ENCODE measurements at regions not wholly inside any gene's neighbourhood (a gene's known extent, or its start where the extent isn't known, plus 50 kb on each side); places are given as distances from the start of the nearest gene placed in this dataset.
"Not testable (repeated sequence)": the region's sequence is repeated elsewhere in the genome, so short reads cannot be mapped to it uniquely, and the experiment has no call there.

DNA sequence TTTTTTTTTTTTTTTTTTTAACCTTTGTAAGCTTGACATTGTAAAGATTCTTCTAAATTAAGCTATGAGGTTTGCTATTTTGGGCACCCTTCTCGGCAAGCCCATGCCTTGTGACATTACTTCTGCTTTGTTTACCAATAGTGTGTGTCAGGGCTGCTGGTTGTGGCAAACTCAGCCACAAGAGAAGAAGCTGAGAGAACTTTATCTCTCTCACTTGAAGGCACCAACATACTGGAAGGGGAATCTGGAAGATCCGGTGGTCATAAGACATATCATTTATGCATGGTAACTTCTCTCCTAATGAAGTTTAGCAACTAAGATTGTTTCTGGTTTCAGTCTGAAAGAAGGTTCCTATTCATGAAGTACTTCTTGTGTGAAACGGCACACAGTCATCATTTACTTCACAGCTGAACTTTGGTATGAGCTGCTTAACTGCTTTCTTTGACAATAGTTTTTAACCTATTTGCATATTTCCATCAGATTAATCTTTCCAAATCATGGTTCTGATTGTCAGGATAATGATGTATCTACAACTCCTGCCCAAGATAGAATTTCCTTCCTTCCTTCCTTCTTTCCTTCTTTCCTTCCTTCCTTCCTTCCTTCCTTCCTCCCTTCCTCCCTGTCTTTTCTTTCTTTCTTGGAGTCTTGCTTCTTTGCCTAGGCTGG is 189.3 kb downstream of the NFKBIZ start:
- DNase-seq: no peak

DNA sequence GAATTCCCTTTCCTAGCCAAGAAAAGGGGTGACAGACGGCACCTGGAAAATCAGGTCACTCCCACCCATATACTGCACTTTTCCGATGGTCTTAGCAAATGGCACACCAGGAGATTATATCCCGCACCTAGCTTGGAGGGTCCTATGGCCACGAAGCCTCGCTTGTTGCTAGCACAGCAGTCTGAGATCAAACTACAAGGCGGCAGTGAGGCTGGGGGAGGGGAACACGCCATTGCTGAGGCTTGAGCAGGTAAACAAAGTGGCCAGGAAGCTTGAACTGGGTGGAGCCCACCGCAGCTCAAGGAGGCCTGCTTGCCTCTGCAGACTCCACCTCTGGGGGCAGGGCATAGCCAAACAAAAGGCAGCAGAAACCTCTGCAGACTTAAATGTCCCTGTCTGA is 190.8 kb downstream of the NFKBIZ start:
- DNase-seq: not testable (repeated sequence)

DNA sequence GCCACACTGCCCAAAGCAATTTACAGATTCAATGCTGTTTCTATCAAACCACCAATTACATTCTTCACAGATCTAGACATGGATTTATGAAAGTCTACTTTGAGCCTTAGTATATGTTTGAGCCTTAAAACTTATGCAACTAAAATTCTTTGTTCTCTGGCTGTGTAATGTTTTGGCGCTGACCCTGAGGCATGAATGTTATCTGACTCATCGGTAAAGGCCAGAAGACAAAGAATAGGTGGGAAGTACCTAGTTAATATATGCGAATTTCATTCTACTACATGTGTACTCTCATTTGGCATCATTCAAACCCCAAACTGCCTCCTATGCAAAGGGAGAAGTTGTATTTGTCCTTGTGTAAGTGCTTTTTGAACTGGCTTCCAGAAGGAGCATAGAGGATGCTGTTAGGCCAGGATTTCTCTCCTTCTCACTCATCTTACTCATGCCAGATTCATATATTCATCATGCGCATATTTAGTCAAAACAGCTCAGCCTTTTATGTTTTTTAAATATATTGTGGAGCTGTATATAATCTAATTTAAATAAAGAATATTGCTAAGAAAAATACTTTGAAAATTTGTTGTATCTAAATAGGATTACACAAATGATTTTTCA is 204.2 kb downstream of the NFKBIZ start:
- DNase-seq: no peak

DNA sequence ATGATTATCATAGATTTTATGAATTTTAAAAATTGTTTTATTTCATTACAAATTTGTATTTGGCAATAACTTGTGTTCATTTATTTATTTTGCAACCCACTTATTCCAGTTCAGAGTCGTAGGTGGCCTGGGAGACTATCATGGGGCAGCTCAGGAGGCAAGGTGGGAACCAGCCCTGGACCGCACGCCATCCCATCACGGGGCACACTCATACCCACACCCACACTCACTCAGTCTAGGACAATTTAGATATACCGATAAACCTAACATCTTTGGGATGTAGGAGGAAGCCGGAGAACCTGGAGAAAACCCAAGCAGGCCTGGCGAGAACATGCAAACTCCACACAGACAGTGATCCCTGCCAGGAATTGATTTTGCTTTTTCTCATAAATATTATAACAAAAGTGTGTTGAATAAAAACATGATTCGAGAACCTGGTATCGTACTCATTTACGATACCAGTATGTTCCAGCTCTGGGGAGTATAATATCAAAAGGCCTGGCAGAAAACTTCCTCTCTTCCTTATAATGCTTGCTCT is 205.3 kb downstream of the NFKBIZ start:
- DNase-seq: no peak

DNA sequence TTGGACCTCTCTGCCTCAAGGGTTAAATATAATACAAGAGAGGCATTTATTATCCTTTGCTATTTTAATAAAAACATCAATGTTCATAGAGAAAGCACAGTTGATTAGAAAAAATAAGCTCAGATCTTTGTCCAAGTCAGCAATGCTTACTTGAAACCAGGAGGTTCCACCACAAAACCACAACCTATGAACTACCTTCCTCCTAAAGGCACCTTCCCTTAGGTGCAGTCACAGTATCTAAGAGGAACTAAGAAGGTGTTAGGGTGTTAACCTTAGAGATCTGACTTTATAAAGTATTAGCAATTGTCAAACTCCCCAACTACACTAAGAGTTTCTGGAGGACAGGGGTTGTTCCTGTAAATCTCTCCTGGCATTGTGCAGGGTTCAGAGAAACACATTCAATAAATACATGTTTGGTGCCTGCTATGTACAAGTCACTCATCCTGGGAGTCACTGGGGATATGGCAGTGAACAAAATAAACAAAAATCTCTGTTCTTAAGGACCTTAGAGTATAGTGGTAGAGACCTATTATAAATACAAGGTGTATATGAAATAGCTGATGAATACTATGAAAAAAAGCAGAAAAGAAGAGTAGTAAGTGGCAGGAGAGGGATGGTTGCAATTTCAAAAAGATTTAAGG is 208.6 kb downstream of the NFKBIZ start:
- no peak for DNase-seq

DNA sequence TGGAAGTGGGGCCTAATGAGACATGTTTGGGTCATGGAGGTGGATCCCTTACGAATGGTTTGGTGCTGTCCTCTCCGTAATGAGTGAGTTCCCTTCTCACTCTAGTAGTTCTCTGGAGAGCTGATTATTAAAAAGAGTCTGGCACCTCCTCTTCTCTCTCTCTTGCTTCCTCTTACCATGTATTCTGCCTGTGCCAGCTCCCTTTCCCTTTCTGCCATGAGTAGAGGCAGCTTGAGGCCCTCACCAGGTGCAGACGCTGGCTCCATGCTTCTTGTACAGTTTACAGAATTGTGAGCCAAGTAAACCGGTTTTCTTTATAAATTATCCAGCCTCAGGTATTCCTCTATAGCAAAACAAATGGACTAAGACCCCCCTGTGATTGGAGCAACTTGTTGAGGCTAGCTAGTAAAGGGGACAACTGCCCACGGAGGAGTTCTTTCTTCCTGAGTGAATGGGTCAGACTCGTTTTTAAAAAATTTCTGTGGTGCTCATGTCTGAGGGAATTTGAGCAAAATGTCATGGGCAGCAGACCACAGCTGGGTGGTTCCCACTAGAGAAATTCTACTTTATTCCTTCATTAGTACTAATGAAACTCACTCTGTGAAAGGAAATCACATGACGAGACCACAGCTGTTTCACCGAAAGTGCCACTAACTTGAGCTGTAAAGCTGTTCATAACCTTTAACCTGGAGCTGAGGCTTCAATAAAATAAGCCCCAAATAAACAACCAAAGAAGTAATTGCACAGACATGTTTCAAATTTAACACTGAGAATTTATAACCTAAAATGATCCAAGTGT is 210.0 kb downstream of the NFKBIZ start:
- DNase-seq: no peak

DNA sequence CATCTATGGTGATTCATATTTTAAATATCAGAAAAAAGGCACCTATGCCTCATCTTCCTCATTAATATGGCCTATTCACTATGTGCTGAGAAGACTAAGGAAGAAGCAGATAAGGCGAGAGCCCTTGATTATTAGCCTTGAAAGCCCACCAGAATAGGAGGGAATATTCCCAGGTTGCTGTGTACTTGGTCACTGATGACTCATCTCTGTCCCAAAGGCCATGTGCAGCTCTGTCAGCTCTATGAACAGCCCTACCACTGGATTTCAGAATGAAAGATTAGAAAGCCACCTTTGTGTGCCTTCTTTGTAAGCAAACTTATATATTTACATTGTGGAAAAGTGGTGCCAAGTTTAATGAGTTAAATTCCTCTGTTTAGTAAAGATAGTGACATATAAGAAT is 211.5 kb downstream of the NFKBIZ start:
- no peak for DNase-seq

DNA sequence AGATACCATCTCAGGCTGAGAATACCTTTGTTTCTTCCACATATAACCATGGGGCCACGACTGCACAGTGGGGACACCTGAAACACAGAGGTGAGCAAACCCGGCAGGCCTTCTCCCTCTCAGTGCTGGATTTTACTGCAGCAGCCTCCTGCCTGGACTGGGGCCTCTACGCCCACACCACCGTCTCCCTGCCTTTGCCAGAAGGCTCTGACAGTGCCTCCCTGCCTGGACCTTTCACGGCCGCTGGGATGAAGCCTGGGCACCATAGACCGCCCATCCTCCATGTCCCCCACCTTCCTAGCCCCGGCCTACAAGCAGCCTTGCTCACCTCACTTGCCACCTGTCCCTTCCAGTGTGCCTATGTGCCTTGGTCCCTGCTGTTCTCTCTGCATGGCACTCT is 214.3 kb downstream of the NFKBIZ start:
- DNase-seq: no peak

DNA sequence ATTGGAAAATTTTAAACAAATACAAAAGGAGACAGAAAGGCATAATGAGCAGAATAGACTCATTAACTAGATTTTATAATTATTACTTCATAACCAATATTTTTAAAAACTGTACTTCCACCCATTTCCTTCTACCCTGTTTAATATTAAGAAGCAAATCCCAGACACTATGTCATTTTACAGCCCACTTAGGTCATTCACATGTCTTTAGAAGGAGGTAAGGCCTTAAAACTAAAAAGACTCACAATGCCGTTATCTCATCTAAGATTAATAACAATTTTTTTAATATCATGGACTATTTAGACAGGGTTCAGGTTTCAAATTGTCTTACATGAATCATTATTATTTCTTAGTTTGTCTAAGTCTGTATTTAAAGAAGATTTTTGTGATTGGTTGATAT is 217.2 kb downstream of the NFKBIZ start:
- DNase-seq: no peak

DNA sequence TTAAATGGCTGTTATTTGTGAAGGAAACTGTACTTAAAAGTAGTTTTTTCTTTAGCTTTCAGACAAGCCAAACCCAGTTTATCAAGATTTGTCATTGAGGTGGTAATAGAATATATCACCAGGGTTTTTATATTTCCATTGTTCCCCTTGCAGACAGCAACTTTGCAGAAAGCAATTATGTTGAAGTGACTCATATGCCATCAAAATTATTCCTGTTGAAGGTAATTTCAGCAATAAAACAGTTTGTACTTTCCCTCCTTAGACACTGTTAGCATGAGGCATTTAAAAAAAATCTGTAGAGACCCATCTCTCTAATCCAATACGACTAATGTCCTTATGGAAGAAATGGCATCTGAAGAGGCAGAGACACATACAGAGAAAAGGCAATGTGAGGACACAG is 219.0 kb downstream of the NFKBIZ start:
- no peak for DNase-seq

DNA sequence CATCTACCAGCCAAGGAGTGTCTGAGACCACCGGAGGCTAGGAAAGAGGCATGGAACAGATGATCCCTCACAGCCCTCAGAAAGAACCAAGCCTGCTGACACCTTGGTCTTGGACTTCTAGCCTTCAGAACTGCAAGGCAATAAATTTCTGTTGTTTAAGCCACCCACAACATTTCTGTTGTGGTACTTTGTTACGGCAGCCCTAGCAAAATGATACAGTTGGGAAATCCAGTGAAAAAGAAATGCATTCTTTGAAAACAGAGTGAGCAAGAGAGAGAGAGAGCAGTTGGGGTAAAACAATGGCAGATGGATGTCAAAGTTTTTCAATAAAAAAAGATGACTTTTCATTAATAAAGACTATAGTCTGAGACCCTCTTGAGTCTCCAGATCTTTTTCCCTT is 219.4 kb downstream of the NFKBIZ start:
- DNase-seq: no peak

DNA sequence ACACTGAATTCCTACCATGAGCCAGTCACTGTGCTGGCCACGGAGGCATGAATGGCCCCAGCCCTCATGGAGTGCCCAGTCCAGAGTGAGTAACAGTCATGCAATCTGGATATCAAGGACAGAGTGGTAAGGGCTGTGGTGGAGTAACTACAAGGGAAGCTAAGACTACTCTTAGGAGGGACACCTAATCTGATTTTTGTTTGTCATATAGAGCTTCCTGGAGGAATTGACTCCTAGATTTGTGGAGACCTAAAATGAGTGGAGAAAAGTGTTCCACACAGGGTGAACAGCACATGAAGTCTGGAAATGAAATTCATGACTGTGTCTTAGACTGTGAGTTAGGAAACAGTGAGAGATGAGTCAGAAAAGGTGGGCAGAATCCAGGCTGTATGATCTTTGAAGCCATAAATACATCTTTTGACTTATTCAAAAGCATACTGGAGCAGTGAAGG is 219.9 kb downstream of the NFKBIZ start:
- no peak for DNase-seq

DNA sequence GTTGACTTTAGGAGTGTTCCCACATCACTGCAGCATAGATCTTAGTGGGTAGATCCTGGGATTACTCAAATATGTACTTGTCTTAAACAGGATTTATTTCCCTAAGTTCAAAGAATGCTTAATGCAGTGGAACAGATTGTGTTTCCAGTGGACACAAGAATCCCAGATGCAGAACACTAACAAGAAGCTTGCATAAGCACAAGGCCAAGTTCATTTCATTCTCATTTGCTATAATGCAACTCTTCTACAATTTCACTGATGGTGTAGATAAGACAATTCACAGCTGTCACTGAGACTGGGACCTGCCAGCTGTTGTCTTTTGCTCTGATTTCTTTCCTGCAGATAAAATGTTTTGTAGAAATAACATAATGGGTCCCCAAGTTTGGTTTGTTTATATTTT is 225.6 kb downstream of the NFKBIZ start:
- DNase-seq: no peak

DNA sequence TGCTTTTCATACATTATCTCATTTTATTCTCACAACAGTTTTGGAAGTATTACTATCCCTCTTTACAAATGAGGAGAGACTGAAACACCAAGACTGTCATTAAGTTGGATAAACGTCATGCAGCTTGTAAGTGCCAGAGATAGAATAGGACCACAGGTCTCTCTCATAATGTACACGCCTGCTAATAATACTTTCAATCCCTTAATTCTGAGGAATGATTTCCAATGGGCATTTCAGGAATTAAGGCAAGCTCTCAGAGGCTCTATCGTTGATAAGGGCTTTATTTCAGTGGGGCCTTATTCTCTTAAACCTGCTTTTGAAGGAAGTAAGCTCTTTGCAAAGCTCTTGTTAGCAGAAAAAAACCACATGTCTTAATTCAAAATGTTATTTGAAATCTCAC is 229.1 kb downstream of the NFKBIZ start:
- no peak for DNase-seq

DNA sequence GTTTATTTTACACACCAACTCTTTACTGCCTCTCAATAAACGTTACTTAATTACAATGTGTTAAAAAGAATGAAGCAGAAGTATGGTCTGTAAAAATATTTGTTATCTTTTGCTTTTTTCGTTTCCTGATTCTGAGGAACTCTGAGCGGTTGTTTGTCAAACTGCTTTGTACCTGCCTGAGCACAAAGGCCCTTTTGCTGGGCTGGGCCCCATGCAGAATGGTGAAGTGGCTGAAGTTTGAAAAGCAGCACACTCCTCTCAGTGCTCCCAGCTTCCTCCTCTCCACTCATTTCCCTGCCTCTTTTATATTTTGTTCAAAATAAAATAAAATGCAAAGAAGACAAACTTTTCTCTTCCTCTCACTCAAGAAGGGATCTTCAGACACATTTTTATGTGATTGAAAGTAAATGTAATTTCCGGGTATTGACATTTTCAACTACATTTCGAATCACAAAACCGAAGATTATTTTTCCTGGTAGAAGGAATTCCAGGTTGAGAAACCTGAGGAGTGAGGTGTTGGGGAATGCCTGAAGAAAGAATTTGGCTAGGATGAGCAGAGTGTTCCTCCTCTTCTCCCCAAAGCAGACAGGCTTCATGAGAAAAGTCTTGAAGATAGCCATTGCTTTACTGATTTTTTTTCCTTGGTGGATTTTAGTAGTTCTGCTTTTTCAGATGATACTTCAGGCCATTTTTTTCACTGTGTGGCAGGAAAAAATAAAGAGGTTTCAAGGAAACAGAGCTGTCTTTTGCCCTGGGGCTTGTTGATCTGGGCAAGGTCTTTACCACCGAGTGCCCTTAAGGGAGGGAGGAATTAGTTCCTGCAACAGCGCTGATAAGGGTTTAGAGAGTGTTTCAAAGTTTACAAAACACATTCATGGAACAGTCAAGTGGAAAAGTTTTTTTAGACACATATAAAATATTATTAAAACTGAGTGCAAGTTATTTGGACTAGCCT is 229.8 kb downstream of the NFKBIZ start:
- DNase-seq: peak; percentile 24

DNA sequence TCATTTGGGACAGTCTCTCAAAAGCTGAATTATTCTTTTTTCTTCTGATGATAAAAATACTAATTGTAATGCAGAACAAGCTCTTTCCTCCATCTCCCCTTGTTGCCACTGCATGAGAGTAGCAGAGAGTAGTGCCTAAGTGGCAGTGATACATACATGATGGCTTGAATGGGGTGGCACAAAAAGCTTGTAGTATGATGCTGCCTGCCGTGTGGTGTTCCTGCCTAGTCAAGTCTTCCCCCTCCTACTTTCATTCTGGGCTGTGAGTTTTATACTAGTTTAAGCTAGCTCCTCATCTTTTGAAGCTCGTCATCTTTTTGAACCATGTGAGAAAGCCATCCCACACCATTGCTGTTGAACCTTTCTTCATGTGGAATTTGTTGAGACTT is 230.5 kb downstream of the NFKBIZ start:
- no peak for DNase-seq

DNA sequence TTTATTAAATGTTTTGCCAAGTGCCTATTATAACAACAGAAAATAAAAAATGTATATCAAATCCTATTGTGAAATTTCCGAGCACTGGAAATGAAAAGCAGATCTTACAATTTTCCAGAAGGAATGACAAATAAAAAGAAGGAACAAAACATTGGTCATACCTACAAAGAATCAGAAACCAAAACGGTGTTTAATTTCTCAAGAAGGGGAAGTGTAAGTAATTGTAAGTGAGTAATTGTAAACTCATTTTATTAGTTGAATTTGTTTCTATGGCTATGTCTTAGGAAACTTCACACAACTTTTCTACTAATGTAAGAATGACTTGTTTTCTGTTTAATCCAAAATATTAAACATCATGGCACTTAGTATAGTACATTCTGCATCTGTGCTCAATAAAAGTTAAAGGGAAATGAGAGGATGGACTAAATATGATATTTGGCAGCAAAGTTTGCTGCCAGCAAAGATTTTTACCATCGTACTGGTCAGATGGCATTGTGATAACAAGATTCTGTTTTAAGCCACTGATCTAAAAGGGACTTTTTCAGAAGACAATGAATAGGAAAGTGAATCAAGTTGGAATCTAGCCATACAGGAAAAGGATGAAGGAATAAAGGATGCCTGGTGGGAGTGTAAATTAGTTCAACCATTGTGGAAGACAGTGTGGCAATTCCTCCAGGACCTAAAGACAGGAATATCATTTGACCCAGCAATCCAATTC is 232.4 kb downstream of the NFKBIZ start:
- DNase-seq: no peak

DNA sequence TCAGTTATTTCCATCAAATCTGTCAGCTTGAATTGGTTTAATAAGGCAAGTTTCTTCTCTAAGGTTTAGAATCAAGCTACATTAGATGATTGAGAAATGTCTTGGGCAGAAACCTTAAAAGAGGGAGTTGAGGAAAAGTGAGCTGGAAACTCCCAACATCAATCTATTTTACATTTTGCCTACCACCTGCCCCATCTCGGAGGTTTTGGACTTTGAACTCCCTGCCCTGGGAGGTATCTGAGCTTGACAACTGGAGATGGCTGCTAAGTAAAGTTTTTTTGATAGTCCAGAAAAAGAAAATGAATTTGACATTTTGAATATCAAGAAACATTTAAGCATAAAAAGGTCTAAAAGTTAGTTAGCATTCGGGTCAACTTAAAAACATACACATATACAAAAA is 234.2 kb downstream of the NFKBIZ start:
- DNase-seq: no peak

DNA sequence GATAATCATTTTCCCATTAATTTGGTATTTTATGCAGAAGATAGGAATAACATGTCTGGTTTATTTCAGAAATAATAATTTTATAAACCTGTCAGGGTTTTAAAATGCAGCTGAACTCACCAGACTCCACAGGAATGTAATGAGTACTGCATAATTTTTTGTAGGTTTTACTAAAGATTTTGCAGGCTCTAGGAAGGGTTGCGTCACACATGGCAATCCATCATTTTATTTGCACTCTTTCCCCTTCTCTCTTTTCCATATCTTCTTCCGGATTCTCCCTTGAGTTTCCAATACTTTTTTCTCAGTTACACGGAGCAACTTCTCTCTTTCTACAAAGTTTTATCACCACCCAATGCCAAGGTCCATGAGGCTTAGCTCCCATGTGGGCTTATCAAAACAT is 234.7 kb downstream of the NFKBIZ start:
- no peak for DNase-seq

DNA sequence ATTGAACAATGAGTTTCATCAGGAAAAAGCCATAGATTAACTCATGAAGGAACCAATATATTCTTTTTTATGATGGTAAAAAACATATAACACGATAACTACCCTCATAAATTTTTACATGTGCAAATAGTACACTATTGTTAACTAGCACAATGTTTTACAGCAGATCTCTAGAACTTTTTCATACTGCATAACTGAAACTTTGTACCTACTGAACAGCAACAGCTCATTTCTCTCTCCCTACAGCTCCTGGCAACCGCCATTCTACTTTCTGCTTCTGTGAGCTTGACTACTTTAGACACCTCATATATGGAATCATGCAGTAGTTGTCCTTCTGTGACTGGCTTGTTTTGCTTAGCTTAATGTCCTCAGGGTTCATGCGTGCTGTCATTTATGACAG is 235.4 kb downstream of the NFKBIZ start:
- DNase-seq: no peak

DNA sequence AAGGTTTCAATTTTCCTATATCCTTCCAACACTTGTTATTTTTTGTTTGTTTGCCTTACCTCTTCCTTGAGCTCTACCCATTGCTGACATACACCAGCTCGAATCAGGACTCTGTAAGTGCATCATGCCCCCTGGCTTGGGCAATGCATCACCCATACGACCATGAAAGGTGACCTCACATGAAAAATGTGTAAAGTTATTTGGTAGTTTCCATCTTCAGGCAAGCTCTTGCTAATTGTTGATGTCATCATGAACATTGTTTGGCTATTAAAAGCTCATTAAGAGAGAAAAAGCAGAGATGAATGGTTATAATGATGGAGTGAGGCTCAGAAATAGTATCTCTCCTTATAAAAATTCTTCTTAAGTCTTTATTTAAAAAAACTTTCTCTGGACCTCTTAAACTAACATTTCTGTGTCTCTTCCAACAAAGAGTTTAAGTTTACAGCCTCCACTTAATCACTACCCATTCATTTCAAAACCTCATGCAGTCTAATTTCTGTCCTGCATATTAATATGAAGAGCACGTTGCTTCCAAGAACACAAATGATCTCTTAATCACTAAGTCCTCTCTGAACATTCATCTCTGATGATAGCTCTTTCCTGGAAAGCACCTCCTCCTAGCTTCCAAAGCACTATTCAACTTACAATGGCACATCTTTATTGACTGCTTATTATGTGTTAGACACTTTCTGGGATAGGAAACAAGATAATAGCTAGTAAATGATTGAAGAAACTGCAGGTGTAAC is 236.3 kb downstream of the NFKBIZ start:
- DNase-seq: no peak
